ENCODE measurements at regions not wholly inside any gene's neighbourhood (a gene's known extent, or its start where the extent isn't known, plus 50 kb on each side); places are given as distances from the start of the nearest gene placed in this dataset.
"Not testable (repeated sequence)": the region's sequence is repeated elsewhere in the genome, so short reads cannot be mapped to it uniquely, and the experiment has no call there.

GRCh38 chr5:60477849-60478248 is 222.1 kb downstream of the DEPDC1B start:
- TF ChIP-seq CTCF (conservative IDR thresholded peaks at IDR 0.05; ENCODE audit: low read length) = no peak
- DNase-seq (ENCODE audit: low read depth) = no peak
- H3K4me3 ChIP-seq (ENCODE audit: low read length) = no peak overlapping the region

GRCh38 chr5:60473654-60474053 is 226.3 kb downstream of the DEPDC1B start:
- no peak for TF ChIP-seq CTCF (conservative IDR thresholded peaks at IDR 0.05; ENCODE audit: low read length)
- no peak overlapping the region for H3K4me3 ChIP-seq (ENCODE audit: low read length)
- DNase-seq (ENCODE audit: low read depth) = no peak

- H3K4me3 ChIP-seq (ENCODE audit: low read length); DNase-seq (ENCODE audit: low read depth): not testable (repeated sequence)
Observed at GRCh38 chr5:60473027-60473426, 226.9 kb downstream of the DEPDC1B start.

GRCh38 chr5:60470881-60471280 is 229.1 kb downstream of the DEPDC1B start:
- no peak for TF ChIP-seq CTCF (conservative IDR thresholded peaks at IDR 0.05; ENCODE audit: low read length)
- no peak for DNase-seq (ENCODE audit: low read depth)

GRCh38 chr5:60469286-60469685 is 230.7 kb downstream of the DEPDC1B start:
- TF ChIP-seq CTCF (conservative IDR thresholded peaks at IDR 0.05; ENCODE audit: low read length) = no peak
- DNase-seq (ENCODE audit: low read depth) = no peak
- no peak overlapping the region for H3K4me3 ChIP-seq (ENCODE audit: low read length)

More at GRCh38 chr5:60470881-60471280, 229.1 kb downstream of the DEPDC1B start:
- no peak overlapping the region for H3K4me3 ChIP-seq (ENCODE audit: low read length)

- no peak for TF ChIP-seq CTCF (conservative IDR thresholded peaks at IDR 0.05; ENCODE audit: low read length)
- H3K4me3 ChIP-seq (ENCODE audit: low read length) = no peak overlapping the region
- DNase-seq (ENCODE audit: low read depth) = peak; percentile 11
Observed at GRCh38 chr5:60463179-60463868, 236.6 kb downstream of the DEPDC1B start.

GRCh38 chr5:60458666-60459065 is 241.3 kb downstream of the DEPDC1B start:
- DNase-seq (ENCODE audit: low read depth) = no peak

More at GRCh38 chr5:60458666-60459065, 241.3 kb downstream of the DEPDC1B start:
- no peak overlapping the region for H3K4me3 ChIP-seq (ENCODE audit: low read length)
- no peak for TF ChIP-seq CTCF (conservative IDR thresholded peaks at IDR 0.05; ENCODE audit: low read length)

Measured in AG10803 (cell line).